ENCODE measurements at regions not wholly inside any gene's neighbourhood (a gene's known extent, or its start where the extent isn't known, plus 50 kb on each side); places are given as distances from the start of the nearest gene placed in this dataset.
"Not testable (repeated sequence)": the region's sequence is repeated elsewhere in the genome, so short reads cannot be mapped to it uniquely, and the experiment has no call there.

GRCh38 chr10:35986756-35987502, 344.8 kb upstream of the FZD8 start:
- no peak overlapping the region for H3K9ac ChIP-seq

GRCh38 chr10:35979116-35979515, 337.0 kb upstream of the FZD8 start:
- Histone ChIP-seq H3K27ac (no peak overlapping the region), H3K4me3 (no peak overlapping the region), H3K9ac (no peak overlapping the region), H3K4me2 (no peak overlapping the region), H3K36me3 (no peaks in the 10 kb centered on the region), H3K27me3 (no peaks in the 10 kb centered on the region), H3K4me1 (no peaks in the 10 kb centered on the region), H3K9me3 (replicated peaks in 1 of 11) (no peaks in the 10 kb centered on the region), H4K20me1 (no peaks in the 10 kb centered on the region)
- no peak for TF ChIP-seq Cebpa-rat (IDR thresholded peaks at IDR 0.05)

More at GRCh38 chr10:35986756-35987502, 344.8 kb upstream of the FZD8 start:
- H3K4me3 ChIP-seq, result no peak overlapping the region
- H3K27me3 ChIP-seq, result no peaks in the 10 kb centered on the region
- TF ChIP-seq Cebpa-rat (IDR thresholded peaks at IDR 0.05), result no peak
- H3K27ac ChIP-seq, result no peak overlapping the region
- 0 out of 22 replicates have a peak, but pooled peaks cover 0 to 3% (median 0%) of the 10 kb centered on the region in 11 experiments for H3K9me3 ChIP-seq (replicated peaks in 1 of 11)
- no peak overlapping the region for H3K4me2 ChIP-seq
- H3K36me3 ChIP-seq, result no peaks in the 10 kb centered on the region
- H3K4me1 ChIP-seq, result peaks cover 0 to 9% (median 1%) of the 10 kb centered on the region in 10 experiments; a peak in 3 of 20 replicates
- no peaks in the 10 kb centered on the region for H4K20me1 ChIP-seq

- not testable (repeated sequence) for H3K9me3 ChIP-seq (replicated peaks in 1 of 11); H3K4me1 ChIP-seq; H3K27me3 ChIP-seq; H3K9ac ChIP-seq; H3K4me3 ChIP-seq; H3K36me3 ChIP-seq; H4K20me1 ChIP-seq; H3K4me2 ChIP-seq; H3K27ac ChIP-seq
These were observed 332.0 kb upstream of the FZD8 start for GRCh38 chr10:35973912-35974591.

- no peaks in the 10 kb centered on the region for H3K27me3 ChIP-seq
- TF ChIP-seq Cebpa-rat (IDR thresholded peaks at IDR 0.05), result no peak
- H3K9ac ChIP-seq, result no peak overlapping the region
These were observed 330.2 kb upstream of the FZD8 start for GRCh38 chr10:35972275-35972674.

GRCh38 chr10:35971397-35971796, 329.3 kb upstream of the FZD8 start:
- TF ChIP-seq Cebpa-rat (IDR thresholded peaks at IDR 0.05), result no peak
- Histone ChIP-seq H3K4me1 (no peaks in the 10 kb centered on the region), H3K4me2 (no peak overlapping the region), H3K36me3 (no peaks in the 10 kb centered on the region), H3K27me3 (no peaks in the 10 kb centered on the region), H3K9ac (no peak overlapping the region), H3K4me3 (no peak overlapping the region), H3K27ac (no peak overlapping the region), H4K20me1 (no peaks in the 10 kb centered on the region), H3K9me3 (replicated peaks in 1 of 11) (no peaks in the 10 kb centered on the region)

More at GRCh38 chr10:35972275-35972674, 330.2 kb upstream of the FZD8 start:
- no peaks in the 10 kb centered on the region for H3K36me3 ChIP-seq
- H3K4me3 ChIP-seq, result no peak overlapping the region
- H3K4me2 ChIP-seq, result no peak overlapping the region
- no peaks in the 10 kb centered on the region for H3K9me3 ChIP-seq (replicated peaks in 1 of 11)
- no peak overlapping the region for H3K27ac ChIP-seq
- no peaks in the 10 kb centered on the region for H3K4me1 ChIP-seq
- no peaks in the 10 kb centered on the region for H4K20me1 ChIP-seq

GRCh38 chr10:35963685-35964084, 321.6 kb upstream of the FZD8 start:
- no peak overlapping the region for H3K4me2 ChIP-seq
- H3K9ac ChIP-seq, result no peak overlapping the region
- no peak overlapping the region for H3K4me3 ChIP-seq
- H3K27me3 ChIP-seq, result no peaks in the 10 kb centered on the region
- H4K20me1 ChIP-seq, result no peaks in the 10 kb centered on the region
- H3K4me1 ChIP-seq, result peaks cover 0 to 3% (median 0%) of the 10 kb centered on the region in 10 experiments; a peak in 1 of 20 replicates
- H3K9me3 ChIP-seq (replicated peaks in 1 of 11), result 0 out of 22 replicates have a peak, but pooled peaks cover 0 to 5% (median 0%) of the 10 kb centered on the region in 11 experiments
- H3K27ac ChIP-seq, result no peak overlapping the region
- TF ChIP-seq Cebpa-rat (IDR thresholded peaks at IDR 0.05), result no peak
- no peaks in the 10 kb centered on the region for H3K36me3 ChIP-seq

GRCh38 chr10:35961501-35961900, 319.4 kb upstream of the FZD8 start:
- TF ChIP-seq Cebpa-rat (IDR thresholded peaks at IDR 0.05), result no peak
- Histone ChIP-seq H3K9me3 (replicated peaks in 1 of 11) (0 out of 22 replicates have a peak, but pooled peaks cover 0 to 5% (median 0%) of the 10 kb centered on the region in 11 experiments), H3K27ac (no peak overlapping the region), H3K4me2 (no peak overlapping the region), H3K4me3 (no peak overlapping the region), H3K36me3 (no peaks in the 10 kb centered on the region), H3K4me1 (peaks cover 0 to 3% (median 0%) of the 10 kb centered on the region in 10 experiments; a peak in 1 of 20 replicates), H4K20me1 (no peaks in the 10 kb centered on the region), H3K27me3 (no peaks in the 10 kb centered on the region), H3K9ac (no peak overlapping the region)

- no peaks in the 10 kb centered on the region for H3K27me3 ChIP-seq
- peaks cover 0 to 3% (median 0%) of the 10 kb centered on the region in 10 experiments; a peak in 1 of 20 replicates for H3K4me1 ChIP-seq
- TF ChIP-seq Cebpa-rat (IDR thresholded peaks at IDR 0.05), result no peak
- no peak overlapping the region for H3K27ac ChIP-seq
- H3K36me3 ChIP-seq, result no peaks in the 10 kb centered on the region
- 0 out of 22 replicates have a peak overlapping the region, but pooled peaks of 1 of the 11 experiments have one; percentile 18 for H3K4me2 ChIP-seq
- H3K4me3 ChIP-seq, result no peak overlapping the region
- no peaks in the 10 kb centered on the region for H3K9me3 ChIP-seq (replicated peaks in 1 of 11)
- no peak overlapping the region for H3K9ac ChIP-seq
- H4K20me1 ChIP-seq, result no peaks in the 10 kb centered on the region
These were observed 317.2 kb upstream of the FZD8 start for GRCh38 chr10:35959252-35959651.

GRCh38 chr10:35958609-35959008, 316.5 kb upstream of the FZD8 start:
- not testable (repeated sequence) for H3K36me3 ChIP-seq; H3K4me2 ChIP-seq; H3K4me3 ChIP-seq; H3K9ac ChIP-seq; H3K9me3 ChIP-seq (replicated peaks in 1 of 11); H3K27ac ChIP-seq; H4K20me1 ChIP-seq; H3K4me1 ChIP-seq; H3K27me3 ChIP-seq

Measured in BLaER1 treated with 17β-estradiol and CSF1 and Interleukin-3, amounts not matched to agents 10 nM and 100 nM (cell line).